ENCODE measurements at regions not wholly inside any gene's neighbourhood (a gene's known extent, or its start where the extent isn't known, plus 50 kb on each side); places are given as distances from the start of the nearest gene placed in this dataset.
A peak's percentile ranks its signal among the peaks of the same experiment; 100 is the strongest.

GRCh38 chr9:18075253-18075952 lies 398.6 kb upstream of the ADAMTSL1 start:
- DNase-seq: no peak

DNA sequence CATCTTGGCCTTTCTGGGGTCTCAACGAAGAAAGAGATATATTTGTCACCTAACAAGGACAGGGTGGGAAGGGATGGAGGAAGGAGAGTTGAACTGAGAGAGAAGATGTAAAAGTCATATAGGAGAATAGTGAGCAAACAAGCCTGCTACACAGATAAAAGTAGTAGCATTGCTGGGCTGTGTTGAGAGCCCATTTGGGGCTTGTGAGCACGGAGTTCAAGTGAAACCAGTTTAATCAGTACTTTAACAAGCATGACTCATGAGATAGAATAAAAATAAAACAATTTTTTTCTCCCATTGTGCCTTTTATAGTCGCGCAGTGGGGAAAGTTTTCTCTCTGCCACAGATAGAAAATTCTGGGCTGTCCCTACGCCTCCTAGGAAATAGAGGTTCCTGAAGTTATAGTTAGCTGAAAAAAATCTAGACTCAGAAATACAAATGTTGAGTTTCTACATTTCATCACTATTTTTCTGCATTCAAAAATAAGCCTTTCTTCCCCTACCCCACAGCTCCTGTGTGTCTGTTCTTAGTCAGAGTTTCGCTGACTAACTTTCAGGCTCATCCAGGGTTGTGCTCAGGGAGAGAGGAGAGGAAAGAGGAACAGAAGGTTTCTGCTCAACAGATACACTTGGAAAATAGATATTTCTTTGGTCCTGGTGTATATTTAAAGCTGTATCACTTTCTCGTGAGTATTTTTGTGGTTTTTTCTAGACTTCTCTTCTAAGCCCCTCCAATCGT lies 395.8 kb upstream of the ADAMTSL1 start:
- no peak for DNase-seq

DNA sequence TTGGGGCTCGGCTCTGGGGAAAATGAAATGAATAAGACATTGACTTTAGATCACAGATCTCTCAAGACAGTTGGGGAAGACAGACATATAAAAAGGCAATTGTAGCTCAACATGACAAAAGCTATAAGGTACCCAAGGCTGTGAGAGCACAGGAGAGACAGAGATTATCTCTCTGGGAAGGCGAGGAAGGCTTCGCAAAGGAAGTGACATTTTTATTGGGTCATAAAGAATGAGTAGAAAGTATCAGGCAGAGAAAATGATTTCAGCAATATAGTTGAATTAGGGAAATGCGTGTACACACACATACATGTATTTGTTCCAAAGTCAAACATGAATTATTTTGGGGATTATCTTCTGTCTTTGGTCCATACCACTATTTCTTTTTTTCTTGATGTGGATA lies 381.8 kb upstream of the ADAMTSL1 start:
- no peak for DNase-seq

DNA sequence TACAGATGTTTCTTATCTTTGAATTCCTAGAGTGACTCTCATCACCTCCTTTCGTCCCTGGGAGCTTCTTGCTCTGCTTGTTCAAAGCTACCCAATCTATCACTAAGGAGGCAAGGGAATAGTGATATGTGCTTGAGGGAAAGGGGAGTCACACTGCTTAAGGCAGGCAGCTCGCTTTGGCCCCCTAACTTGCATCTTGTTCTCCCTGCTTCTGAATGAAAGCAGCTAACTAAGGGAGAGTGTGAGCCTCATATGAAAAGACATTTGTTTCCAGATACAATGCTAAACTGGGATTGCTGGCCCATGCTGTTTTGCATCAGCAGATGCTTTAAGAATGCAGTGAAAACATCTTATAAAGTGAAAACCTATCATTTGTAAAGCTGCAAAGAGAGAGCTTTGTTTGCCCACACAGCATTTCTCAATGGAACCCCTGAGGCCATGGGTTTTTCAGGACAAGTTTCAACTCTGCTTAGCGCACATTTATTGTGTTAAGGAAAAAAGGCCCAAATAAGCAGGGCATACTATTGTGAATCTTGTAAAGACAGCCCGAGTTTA lies 367.9 kb upstream of the ADAMTSL1 start:
- DNase-seq: no peak

DNA sequence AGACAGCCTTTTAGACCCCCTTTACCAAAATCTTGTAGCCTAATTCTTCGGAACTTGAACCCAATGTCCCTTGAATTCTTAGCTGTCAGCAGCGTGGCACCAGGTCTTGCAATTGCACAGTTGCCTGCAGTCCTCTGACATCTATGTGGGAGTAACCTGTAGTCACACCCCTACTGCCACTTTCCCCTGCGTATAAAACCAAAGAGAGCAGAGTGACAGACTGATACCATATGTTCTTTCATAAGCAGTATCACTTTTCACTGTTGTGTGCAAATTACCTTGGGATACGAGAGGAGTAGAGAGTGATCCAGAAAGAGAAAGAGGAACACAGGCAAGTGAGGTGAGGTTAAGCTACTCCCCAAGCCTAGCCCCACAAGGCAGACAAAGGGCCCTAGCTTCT lies 364.3 kb upstream of the ADAMTSL1 start:
- DNase-seq: no peak

DNA sequence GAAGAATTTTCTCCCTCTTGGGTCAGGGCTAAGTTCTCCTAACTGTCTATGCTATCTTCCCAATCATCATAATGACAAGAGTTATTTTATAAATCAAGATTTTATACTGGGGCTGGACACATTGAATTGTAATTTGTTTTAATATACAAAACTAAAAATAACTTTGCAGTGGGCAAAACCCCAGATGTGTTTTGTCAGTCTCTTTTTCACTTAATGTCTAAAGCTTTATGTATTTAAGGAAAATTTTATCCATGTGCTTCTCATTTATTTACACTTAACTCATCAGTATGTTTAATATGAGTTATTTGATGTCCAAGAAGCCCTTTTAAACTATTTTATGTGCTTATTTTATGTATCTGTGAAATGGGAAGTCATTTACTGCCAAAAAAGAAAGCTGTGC lies 362.8 kb upstream of the ADAMTSL1 start:
- DNase-seq: no peak

GRCh38 chr9:18114559-18115475 lies 359.1 kb upstream of the ADAMTSL1 start:
- no peak for DNase-seq

- DNase-seq: no peak
Measured at GRCh38 chr9:18118268-18118667, 355.7 kb upstream of the ADAMTSL1 start.

DNA sequence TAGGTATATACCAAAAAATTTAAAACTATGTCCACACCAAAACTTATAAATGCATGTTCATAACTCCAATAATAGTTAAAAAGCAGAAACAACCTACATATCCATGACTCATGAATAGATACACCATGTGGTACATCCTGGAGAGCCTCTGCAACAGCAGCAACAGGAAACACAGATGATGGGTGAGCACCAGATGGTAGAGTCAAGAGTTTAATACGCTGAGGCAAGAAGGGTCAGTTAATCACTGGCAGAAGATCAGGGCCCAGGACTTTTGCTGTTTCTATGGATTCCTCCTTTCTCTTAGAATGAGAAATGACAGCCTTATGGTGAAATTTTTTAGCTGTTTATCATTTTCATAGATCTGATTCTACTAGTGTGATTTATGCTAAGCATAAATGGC lies 351.8 kb upstream of the ADAMTSL1 start:
- DNase-seq: peak; percentile 19

- no peak for DNase-seq
Measured at GRCh38 chr9:18124760-18125159, 349.2 kb upstream of the ADAMTSL1 start.

- DNase-seq: no peak
Measured at GRCh38 chr9:18126831-18127498, 347.0 kb upstream of the ADAMTSL1 start.

- no peak for DNase-seq
Measured at GRCh38 chr9:18127499-18127875, 346.5 kb upstream of the ADAMTSL1 start.

DNA sequence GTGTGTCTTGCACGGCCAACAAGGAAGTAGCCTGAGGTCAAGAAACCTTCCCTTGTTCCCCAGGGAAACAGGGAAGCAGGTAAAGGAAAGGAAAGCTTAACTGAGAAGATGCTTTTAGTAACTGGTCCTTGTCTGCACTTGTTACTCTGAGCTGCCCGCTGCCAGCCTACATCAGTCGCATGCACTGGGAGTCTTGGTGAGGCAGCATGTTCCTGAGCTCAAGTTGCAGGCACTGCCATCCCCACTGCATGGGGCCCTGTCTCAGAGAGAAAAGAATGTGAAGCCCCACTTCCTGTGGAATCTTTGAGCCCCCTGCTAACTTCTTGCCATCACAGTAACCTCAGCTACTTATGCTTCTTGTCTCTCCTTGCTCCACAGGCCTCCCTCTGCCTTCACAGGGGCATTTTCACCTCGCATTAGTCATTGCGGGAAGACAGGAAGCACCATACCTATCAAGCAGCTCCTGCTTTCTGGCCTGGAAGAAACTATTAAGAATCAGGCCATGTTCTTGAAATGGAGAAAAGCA lies 344.1 kb upstream of the ADAMTSL1 start:
- DNase-seq: no peak

GRCh38 chr9:18136354-18136994 lies 337.5 kb upstream of the ADAMTSL1 start:
- no peak for DNase-seq

DNA sequence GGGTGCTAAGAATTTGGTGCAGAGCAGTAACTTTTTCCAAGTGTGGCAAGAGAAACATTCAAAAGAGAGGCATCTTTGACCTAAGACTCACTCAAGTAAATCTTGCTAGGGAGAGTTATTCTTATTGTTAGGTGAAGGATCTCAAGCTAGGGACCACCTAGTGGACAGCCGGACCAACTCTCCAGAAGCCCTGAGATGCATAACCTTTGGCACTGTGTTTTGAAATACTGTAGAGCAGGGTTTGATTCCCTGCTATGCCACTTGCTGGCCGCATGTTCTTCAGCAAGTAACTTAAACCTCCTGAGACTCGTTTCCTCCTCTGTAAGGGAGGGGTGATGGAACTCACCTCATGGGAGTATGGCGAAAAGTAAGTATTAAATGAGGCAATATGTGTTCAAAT lies 336.1 kb upstream of the ADAMTSL1 start:
- no peak for DNase-seq

GRCh38 chr9:18138656-18139055 lies 335.3 kb upstream of the ADAMTSL1 start:
- DNase-seq: no peak

DNA sequence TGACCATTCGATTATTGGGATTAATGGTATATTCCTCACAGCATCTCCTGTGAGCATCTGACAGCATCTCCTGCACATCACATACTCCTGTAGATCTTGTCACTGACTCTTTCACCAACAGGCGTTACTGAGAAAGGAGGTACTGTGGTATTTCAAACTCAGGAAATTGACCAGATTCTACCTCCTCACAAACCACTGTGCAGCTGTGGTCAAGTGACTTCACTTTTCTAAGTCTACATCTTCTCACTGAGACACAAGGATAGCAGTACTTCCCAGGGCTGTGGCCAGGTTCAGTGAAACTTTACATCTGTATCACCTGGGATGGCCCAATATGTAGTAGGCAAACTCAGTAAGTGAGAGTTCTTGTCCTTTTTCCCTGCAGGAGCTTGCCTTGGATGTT lies 332.3 kb upstream of the ADAMTSL1 start:
- no peak for DNase-seq

DNA sequence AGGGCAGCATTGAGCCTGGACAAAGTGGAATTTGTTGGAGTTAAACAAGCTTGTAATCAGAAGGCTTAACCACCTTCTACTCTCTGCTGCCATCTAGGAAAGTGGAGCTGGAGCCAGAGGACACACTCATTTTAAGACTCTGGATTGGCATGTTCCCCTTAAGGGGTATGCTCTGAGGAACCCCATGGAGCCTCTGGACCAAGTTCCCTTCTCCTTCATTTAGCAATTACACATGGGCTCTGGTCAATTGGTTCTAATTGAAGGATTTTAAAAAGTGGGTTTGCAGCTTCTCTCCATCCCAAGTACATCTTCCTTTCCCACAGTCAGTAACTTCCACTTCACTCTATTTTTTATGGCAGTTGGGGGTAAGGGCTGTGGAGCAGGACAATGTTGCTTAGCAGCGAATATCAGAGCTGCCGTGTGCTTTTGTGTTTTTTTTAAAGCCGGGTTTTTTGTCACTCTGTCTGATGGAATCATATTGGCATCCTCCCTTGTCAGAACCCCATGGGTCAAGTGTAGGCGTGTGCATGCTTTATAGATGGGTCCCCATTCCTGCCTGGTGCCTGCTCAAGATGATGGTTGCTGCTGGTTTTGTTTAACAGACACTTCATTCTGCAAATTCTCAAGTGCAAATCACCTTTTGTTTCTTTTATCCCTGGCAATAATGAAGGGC lies 330.7 kb upstream of the ADAMTSL1 start:
- DNase-seq: peak; percentile 1

DNA sequence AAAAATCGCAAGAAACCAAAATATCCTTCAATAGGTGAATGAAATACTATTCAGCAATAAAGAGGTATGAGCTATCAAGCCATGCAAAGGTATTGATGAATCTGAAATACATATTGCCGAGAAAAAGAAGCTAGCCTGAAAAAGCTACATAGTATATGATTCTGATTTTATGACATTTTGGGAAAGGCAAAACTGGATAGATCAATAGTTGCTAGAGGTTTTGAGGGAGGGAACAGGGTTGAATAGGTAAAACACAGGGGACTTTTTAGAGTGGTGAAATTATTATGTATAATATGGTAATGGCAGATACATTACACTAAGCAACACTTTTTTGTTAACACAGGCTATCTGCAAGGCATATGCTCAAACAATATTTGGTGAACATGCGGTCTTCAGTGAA lies 327.6 kb upstream of the ADAMTSL1 start:
- no peak for DNase-seq

DNA sequence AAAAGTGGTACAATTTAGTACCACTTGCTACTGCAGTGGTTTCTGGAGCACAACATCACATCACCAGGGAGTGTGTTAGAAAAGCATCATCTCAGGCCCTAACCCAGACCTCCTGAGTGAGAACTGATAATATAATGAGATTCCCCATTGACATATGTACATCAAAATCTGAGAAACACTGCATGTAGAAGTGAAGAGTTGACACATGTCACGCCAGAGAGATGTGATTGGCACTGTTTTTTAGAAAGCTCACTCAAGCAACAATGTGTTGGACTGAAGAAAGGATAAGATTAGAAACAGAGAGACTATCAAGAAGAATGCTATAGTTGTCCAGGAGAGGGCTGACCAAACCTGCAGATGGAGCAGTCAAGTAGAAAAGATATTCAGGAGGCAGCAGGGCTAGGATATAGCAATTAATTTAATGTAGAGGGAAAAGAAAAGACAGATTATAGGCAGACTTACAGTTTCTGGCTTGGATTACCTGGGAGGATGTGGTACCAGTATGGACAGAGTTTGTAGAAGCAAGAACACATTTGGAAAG lies 324.4 kb upstream of the ADAMTSL1 start:
- DNase-seq: peak; percentile 2

GRCh38 chr9:18154661-18155060 lies 319.3 kb upstream of the ADAMTSL1 start:
- DNase-seq: no peak

All from dermis blood vessel endothelial cell (primary cell).